HS-5 (cell line): ENCODE measurements at regions not wholly inside any gene's neighbourhood (a gene's known extent, or its start where the extent isn't known, plus 50 kb on each side); places are given as distances from the start of the nearest gene placed in this dataset.
"Not testable (repeated sequence)": the region's sequence is repeated elsewhere in the genome, so short reads cannot be mapped to it uniquely, and the experiment has no call there.

Experiments
- DNase-seq: peaks from one replicate; pipeline ENCODE4 v3.0.0-alpha.2; 2012; ENCODE audit warnings: low read depth

DNA sequence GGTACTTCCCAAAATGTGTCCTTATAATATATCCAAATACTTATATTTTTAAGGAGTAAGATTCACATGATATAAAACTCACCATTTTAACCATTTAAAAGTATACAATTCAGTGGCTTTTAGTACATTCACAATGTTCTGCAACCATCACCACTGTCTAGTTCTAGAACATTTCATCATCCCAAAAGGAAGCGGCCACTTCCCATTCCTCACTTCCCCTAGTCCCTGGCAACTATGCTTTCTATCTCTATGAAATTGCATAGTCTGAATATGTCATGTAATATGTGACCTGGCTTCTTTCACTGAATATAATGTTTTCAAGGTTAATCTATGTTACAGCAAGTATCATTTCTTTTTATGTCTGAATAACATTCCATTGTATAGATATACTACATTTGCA lies 615.1 kb upstream of the SGCD start:
- no peak for DNase-seq

GRCh38 chr5:155714435-155714834 lies 612.5 kb upstream of the SGCD start:
- not testable (repeated sequence) for DNase-seq

DNA sequence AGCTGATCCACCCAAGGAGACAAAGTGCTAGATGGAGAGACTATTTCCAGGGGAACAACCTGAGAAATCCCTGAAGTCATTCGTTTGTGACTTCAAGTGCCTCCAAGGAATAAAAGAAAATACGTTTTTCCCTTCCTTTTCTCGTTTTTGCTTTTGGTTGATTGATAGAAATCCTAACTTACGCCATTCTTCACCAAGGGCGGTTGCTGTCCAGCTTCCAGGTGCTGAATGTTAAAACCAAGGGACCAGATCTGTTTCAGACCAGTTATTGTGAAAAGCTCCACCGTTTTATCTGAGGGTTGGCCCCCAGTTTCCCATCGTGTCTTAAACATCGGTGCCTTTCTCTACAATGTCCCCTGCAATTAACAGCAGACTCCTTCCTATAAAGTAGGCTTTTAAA lies 600.7 kb upstream of the SGCD start:
- DNase-seq: no peak

DNA sequence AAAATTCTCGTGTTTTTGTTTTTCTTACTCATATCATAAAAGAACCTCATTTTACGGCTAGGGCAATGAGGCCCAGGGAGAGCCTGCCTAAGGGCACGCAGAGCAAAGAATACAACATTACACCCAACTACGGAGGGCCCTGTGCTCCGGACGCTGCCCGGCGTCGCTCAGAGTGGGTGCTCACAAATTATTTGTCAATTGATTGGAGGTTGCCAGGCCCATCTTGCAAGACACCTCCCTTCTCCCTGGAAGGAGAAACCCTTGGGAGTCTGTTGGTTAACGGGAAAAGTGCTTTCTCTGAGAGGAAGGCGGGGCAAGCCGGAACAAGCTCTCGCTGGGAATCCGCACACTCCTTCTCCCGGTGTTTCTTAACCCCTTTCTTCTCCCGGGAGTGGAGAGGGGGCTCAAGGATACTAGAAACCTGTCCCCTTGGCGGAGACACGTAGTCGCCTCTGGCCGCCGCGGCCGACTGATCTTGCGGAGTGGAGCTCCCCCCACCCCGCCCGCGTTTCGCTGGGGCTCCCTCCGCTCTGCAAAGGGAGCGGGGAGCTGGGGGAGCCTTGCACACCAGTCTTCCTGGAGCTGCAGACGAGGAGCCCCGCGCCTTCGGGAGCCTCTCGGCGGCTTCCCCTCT lies 599.3 kb upstream of the SGCD start:
- no peak for DNase-seq

DNA sequence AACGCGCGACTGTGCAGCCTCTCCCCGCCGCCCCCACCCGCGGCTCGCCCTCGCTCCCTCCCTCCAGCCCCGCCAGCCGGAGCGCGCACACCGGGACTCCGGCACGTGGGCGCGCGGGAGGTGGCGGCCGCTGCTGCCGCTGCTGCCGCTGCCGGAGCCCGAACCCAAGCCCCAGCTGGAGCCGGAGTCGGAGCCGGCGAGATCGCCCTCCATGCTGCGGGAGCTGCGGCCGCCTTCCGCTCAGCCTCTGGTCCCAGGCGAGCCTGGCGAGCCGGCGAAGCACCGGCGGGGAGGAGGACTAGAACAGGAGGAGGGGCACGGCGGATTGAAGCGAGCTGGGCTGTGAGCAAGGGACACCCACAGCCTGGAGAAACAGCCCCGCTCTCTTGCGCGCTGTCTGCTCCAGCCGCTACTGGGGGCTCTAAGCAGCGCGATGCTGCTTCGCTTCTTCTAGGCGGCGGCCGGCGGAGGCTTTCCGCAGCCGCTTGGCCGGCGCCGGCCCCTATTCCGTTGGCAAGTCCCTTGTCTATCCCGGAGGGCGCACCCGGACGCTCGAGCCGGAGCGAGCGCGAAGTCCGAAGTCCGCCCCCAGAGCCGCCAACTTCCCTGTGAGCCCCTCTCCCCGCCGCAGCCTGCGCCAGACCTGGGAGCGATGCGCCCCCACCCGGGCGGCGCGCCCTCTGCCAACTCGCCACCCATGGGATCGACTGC lies 598.7 kb upstream of the SGCD start:
- DNase-seq: no peak

- no peak for DNase-seq
Observed at GRCh38 chr5:155728857-155729683, 597.9 kb upstream of the SGCD start.

GRCh38 chr5:155729684-155730059 lies 597.3 kb upstream of the SGCD start:
- no peak for DNase-seq

DNA sequence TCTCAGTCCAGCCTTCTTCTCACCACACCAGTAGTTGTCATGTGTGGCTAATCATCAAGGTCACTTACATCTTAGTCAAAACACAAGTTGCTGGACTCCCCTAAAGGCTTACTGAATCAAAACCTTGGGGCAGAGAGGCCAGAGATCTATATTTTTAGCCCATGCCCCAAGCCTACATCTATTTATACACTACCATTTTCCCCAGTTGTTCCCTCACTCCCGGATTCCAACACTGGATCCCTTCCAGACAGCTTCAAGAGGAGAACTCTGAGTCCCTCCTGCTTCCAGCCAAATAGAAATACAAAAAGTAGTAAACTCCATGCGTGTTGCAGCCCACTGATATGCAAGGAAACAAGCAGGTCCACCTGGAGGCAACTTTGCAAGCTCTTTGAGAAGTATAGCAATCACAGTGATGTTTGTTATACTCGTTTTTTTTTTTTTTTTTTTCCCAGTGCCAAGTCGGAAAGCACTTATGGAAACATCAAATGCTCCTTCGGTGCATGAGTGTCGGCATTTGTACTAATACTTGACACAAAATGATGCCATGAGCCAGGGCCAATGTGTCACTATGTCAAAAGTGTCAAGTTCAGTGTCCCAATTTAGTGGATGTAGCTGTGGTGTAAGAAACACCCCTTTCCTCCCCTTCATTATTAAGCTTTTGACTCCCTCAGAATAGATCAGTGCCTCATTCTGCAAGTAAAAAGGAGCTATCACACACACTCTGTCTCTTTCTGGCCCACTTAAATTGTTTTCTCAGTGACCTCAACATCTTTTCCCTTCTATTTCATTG lies 594.2 kb upstream of the SGCD start:
- no peak for DNase-seq

GRCh38 chr5:155733935-155734334 lies 593.0 kb upstream of the SGCD start:
- DNase-seq: no peak

- no peak for DNase-seq
Observed at GRCh38 chr5:155735388-155735787, 591.6 kb upstream of the SGCD start.

GRCh38 chr5:155738616-155739015 lies 588.3 kb upstream of the SGCD start:
- no peak for DNase-seq

- DNase-seq: no peak
Observed at GRCh38 chr5:155746367-155747038, 580.5 kb upstream of the SGCD start.

- no peak for DNase-seq
Observed at GRCh38 chr5:155750101-155750500, 576.9 kb upstream of the SGCD start.

DNA sequence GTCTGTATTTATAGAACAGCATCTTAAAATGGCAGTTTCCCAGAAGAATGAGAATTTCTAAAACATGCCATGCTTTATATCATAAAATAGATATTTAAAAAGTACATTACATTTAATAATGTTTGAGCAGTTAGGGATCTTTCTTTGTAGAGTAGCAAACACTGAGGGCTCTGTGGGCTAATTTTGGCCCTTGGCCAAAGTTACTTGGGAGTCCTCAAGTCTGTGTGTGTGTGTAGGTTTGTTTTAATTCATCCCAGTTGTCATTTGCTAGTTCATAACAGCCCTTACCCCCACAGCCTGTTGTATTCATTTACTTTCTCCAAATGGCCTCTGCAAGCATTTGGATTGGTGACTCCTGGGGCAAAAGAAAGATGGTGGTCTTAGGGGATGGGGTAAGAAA lies 576.4 kb upstream of the SGCD start:
- no peak for DNase-seq

DNA sequence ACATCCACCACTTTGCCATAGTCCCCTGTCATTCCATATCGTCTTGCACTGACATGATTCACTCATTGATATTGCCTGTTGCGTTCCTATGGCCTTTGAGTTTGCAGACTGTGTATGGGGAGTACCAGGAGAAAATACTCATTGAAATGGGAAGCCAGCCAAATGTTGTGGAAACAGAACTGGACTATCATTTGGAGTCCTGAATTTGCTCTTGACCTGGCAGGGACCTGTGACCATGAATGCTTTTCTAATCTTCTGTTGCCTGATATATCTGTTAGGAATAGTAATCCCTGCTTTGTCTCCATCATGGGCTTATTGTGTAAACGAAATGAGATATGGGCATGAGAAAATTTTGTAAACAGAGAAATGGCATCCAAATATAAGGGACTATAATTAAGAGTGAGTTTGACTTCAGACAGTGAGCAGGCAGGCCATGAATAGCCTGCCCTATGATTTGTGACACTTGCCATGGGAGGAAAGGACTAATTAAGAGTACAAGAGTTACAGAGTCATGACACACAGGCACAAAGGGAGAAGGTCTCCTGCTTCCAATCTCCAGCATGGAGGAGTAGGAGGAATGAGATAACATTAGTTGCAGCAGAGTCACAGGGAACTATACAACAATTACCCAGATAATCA lies 572.9 kb upstream of the SGCD start:
- DNase-seq: no peak

- DNase-seq: no peak
Observed at GRCh38 chr5:155759252-155759651, 567.7 kb upstream of the SGCD start.

DNA sequence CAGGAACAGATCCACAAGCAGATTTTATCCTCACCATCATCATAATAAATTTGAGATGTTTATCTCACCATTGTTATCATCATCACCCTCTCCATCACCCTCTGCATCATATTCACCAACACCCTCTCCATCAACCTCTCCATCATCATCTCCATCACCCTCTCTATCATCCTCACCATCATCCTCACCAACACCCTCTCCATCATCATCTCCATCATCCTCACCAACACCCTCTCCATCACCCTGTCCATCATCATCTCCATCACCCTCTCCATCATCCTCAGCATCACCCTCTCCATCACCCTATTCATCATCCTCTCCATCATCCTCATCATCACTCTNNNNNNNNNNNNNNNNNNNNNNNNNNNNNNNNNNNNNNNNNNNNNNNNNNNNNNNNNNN lies 567.0 kb upstream of the SGCD start:
- DNase-seq: no peak

GRCh38 chr5:155761502-155761901 lies 565.5 kb upstream of the SGCD start:
- DNase-seq: no peak

DNA sequence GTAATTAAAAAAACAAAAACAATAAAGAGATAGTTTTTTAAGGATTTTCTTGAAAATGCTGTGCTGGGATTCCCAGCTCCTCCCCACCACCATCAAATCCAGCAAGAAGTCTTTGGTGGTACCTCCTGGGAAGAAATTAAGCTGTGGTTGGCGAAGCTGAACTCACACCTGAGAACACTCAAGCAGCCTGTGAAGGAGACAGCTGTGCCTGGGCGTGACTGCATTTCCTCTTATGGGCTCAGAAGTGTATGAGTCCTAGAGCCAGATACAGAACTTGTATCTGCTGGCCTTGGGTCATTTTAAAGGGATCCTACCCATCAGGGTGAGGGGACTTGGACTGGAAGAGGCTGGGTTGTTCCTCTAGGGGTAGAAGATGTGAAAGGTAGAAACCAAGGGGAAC lies 561.2 kb upstream of the SGCD start:
- DNase-seq: no peak

DNA sequence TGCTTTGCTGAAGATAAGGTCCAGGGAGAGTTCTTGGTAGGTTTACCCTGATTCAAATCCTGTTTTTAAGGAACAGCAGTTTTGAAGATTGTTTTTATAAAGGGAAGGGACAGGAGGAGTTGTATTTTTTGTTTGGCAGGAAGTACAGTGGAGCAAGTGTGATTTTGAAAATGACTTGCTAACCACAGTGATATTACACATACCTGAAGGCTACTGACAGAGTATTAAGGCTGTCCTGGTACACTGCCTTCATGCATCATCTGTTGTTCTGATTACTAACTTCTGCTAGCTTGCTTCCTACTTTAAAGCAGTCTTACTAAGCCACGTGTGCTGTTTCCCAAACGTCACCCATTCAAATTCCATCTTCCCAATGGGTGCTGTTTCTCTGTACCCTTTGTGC lies 559.5 kb upstream of the SGCD start:
- DNase-seq: no peak

GRCh38 chr5:155768332-155768731 lies 558.6 kb upstream of the SGCD start:
- no peak for DNase-seq
